GM20000 (cell line): ENCODE measurements at regions not wholly inside any gene's neighbourhood (a gene's known extent, or its start where the extent isn't known, plus 50 kb on each side); places are given as distances from the start of the nearest gene placed in this dataset.

ENCODE experiments used
- DNase-seq: peaks from one replicate; pipeline ENCODE4 v3.0.0; 2012; ENCODE audit warnings: low spot score
- TF ChIP-seq, protein P1 (sequence below): IDR thresholded peaks from 2 replicates; pipeline ENCODE4 v1.5.1; 2012; ENCODE audit warnings: mild to moderate bottlenecking, control low read depth; ENCODE audit errors: extremely low read depth, missing control alignments

DNA sequence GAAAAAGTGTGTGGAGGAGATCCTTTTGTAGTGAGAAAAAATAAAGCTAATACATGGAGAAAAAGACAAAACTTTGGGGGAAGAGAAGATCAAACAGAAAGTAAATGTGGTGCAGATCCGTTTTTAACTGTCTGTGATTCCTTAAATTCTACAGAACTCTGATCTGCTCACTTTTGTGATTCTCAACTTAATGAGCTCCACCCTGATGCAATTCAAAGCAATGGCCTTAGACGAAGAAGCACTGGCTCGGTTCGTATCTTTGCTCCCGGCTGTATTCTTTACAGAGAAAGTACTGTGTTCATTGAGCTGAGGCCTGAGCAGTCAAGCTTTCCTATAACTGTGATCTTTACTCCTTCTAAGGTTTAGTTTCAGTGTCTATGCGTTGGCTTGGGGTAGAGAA, 453.4 kb downstream of the DMAC1 start:
- TF ChIP-seq, protein P1, sequence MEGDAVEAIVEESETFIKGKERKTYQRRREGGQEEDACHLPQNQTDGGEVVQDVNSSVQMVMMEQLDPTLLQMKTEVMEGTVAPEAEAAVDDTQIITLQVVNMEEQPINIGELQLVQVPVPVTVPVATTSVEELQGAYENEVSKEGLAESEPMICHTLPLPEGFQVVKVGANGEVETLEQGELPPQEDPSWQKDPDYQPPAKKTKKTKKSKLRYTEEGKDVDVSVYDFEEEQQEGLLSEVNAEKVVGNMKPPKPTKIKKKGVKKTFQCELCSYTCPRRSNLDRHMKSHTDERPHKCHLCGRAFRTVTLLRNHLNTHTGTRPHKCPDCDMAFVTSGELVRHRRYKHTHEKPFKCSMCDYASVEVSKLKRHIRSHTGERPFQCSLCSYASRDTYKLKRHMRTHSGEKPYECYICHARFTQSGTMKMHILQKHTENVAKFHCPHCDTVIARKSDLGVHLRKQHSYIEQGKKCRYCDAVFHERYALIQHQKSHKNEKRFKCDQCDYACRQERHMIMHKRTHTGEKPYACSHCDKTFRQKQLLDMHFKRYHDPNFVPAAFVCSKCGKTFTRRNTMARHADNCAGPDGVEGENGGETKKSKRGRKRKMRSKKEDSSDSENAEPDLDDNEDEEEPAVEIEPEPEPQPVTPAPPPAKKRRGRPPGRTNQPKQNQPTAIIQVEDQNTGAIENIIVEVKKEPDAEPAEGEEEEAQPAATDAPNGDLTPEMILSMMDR = no peak
- no peak for DNase-seq

DNA sequence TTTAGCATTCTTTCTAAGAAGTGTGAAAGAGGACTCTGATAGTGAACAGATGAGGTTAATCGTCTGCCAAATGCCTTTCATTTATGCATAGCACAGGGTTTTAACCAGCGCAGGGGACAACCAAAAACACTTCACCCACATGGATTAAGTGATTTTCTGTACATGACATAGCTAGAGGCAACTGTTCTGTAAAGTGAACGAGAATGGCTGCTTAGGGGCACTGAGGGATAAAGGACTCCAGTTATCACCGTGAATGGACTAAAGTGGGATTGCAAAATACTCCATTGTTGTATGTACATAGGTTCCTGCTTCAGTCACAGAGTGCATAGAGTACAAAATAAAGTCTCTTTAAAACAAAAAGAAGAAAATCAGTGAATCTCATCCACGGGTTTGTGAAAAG, 456.8 kb downstream of the DMAC1 start:
- TF ChIP-seq, protein P1 = no peak
- no peak for DNase-seq

DNA sequence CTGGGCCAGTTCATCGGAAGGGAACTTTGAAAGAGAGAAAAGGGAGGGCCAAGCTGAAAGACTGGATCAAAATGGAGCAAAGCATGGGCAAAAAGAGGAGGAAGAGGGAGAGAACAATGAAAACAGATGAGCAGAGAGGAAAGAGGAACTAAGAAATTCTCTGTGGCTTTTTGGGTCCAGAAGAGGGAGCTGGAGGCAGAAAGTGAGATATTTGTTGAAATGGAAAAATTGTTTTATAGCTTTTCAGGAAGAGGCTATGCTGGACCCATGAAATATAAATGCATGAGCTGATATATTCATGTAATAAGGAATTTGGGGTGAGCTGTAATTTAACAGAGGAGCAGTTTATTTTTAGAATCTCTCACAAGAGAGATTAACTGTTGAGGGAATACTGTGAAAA, 457.3 kb downstream of the DMAC1 start:
- peak; percentile 17 for DNase-seq
- TF ChIP-seq, protein P1 = no peak

DNA sequence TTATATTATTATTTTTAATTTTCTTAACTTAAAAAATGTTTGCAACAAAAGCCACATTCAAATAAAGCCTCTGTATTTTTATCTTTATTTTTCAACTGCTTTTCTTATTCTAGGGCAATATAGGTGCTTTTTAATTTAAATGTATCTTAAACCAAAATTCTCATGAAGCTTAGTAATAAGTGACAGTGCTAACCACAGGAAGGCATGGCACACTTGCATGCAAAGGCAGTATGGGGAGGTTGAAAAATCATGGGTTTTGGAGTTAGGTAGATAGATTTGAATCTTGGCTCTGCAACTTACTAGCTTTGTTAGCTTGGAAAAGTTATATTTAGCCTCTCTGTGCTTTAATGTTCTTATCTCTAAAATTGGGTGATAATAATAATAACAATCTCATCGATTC, 458.0 kb downstream of the DMAC1 start:
- no peak for DNase-seq
- TF ChIP-seq, protein P1 = no peak

DNA sequence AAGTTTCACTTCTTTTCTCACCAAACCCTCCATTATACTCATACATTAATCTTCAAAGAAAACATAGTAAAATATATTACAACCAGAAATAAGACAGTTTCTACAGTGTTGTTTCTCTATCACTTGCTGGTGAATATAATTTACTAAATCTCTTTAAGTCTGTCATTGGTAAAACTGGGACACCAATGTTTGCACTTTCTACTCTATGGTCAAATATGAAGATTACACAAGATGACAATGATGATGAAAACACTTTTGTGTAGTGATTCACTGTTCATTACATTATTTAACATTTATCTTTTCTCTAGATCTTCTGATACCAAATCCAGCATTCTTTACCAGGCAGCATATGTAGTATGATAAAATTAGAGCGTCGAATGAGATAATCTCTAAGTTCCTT, 459.1 kb downstream of the DMAC1 start:
- TF ChIP-seq, protein P1 = no peak
- no peak for DNase-seq

DNA sequence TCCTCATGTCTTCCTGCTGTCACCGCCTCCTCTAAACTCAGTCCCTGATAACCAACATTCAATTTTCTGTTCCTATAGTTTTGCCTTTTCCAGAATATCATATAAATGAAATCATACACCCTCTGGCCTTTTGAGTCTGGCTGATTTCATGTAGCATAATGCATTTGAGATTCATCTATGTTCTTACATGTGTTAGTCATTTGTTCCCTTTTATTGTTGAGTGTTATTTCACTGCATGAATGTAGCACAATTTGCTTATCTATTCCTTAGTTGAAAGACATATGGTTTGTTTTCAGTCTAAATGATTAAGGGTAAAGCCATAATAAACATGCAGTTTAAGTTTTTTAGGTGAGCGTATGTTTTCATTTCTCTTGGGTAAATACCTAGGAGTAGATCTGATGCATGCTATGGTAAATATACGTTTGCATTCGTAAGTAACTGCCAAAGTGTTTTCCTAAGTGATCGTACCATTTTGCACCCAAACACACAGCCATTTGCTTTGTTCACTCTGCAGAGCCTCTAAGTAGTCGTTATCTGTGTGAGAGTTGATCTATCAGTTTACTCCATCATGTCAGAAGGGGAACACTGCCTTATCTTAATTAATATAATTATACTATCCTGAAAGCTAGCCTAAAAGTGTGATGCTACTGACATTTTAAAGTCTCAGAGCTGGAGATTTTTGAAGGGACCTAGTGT, 460.8 kb downstream of the DMAC1 start:
- TF ChIP-seq, protein P1 = no peak
- DNase-seq = no peak

DNA sequence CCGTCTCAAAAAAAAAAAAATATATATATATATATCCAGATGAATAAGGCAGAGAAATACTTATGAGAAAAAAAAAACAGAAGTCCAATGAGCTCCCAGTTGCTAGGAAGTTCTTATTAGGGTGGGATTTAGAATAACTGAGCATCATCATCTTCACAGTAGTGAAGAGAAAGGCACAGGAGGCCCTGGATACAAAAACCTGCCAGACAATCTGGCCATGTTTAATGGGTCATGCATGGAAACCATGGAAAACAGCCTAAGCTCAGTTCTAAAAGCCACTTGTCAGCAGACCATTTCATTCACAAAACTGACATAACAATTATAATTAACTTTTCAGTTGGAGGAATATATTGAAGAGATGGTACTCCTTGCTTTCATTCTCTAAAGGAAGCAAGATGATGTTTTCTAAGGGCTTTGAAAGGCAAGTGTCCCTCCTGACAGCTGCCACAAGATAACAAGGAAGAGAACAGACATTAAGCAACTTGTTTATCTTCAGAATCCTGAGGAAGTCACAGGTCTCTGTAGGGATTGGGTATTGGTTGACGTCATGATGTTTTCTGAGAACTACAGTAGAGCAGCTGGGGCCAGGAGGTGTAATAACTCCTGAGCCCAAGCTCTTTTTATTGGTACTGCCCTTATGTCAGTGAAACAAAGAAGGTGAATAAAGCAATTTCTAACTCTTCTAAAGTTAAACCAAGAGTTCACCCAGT, 463.1 kb downstream of the DMAC1 start:
- TF ChIP-seq, protein P1 = no peak
- DNase-seq = no peak
